ENCODE measurements at regions not wholly inside any gene's neighbourhood (a gene's known extent, or its start where the extent isn't known, plus 50 kb on each side); places are given as distances from the start of the nearest gene placed in this dataset.

DNA sequence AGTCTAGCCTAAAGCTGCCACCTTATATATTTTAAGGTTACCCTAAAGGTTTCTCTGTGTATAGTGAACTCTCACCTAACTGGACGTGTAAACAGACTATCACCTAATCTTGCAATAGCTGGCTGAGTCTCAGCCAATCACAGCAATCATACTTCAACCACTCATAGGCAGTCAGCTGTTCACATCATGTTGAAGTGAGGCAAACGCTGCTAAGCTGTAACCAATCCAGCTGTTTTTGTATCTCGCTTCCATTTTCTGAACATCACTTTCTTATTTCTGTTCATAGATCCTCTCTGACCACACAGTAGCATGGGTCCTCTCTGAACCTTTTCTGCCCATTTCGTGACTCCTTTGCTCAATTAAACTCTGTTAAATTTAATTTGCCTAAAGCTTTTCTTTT lies 468.2 kb upstream of the POU3F3 start:
- 91 to 93% methylated on average over 3 to 4 of the region's 4 CpGs for WGBS, 2 experiments (ENCODE audit: insufficient coverage in 1 of 2, insufficient read length in 1 of 2)
- Mint-ChIP-seq H3K36me3 (ENCODE audit: low read depth) (no peaks in the 10 kb centered on the region), H3K4me1 (peaks cover 5% of the 10 kb centered on the region)

DNA sequence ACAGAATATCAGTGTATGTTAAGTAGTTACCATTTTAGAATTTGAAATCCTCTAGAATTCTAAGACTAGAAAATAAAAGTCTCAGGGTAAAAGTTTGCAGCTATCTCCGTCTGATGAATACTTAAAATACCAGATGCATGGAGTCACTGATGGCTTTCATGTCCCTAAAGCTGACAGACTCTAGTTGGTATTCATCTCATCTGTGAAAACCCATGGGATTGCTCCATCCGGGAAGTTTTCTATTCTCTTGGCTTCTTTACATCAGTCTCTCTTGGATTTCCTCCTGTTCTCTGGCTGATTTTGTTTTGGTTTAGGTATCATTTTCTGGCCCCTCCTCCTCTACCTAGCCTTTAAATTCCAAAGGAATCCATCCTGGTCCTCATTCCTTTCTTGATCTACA lies 465.6 kb upstream of the POU3F3 start:
- DNase-seq = no peak
- no peaks in the 10 kb centered on the region for H3K4me1 ChIP-seq (ENCODE audit: control insufficient read depth, insufficient read depth, low read length)
- 67 to 73% methylated on average over 1 to 2 of the region's 2 CpGs for WGBS, 2 experiments (ENCODE audit: insufficient coverage in 1 of 2, insufficient read length in 1 of 2)
- TF ChIP-seq, protein P1, sequence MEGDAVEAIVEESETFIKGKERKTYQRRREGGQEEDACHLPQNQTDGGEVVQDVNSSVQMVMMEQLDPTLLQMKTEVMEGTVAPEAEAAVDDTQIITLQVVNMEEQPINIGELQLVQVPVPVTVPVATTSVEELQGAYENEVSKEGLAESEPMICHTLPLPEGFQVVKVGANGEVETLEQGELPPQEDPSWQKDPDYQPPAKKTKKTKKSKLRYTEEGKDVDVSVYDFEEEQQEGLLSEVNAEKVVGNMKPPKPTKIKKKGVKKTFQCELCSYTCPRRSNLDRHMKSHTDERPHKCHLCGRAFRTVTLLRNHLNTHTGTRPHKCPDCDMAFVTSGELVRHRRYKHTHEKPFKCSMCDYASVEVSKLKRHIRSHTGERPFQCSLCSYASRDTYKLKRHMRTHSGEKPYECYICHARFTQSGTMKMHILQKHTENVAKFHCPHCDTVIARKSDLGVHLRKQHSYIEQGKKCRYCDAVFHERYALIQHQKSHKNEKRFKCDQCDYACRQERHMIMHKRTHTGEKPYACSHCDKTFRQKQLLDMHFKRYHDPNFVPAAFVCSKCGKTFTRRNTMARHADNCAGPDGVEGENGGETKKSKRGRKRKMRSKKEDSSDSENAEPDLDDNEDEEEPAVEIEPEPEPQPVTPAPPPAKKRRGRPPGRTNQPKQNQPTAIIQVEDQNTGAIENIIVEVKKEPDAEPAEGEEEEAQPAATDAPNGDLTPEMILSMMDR (conservative IDR thresholded peaks at IDR 0.05) = no peak
- Mint-ChIP-seq H3K9me3 (peaks cover 3% of the 10 kb centered on the region), H3K36me3 (ENCODE audit: low read depth) (no peaks in the 10 kb centered on the region), H3K4me1 (peaks cover 5% of the 10 kb centered on the region), H3K27ac (no peak overlapping the region), H3K4me3 (no peak overlapping the region), H3K27me3 (ENCODE audit: insufficient read depth) (no peaks in the 10 kb centered on the region)
- H3K9ac ChIP-seq (ENCODE audit: extremely low read depth, low read length, poor library complexity, severe bottlenecking) = no peak overlapping the region
- H3K27me3 ChIP-seq (ENCODE audit: control insufficient read depth, insufficient read depth, low read length, poor library complexity, severe bottlenecking) = no peaks in the 10 kb centered on the region
- no peaks in the 10 kb centered on the region for H3K36me3 ChIP-seq (ENCODE audit: control insufficient read depth, insufficient read depth, low read length)
- H3K4me3 ChIP-seq (ENCODE audit: low read length) = no peak overlapping the region
- no peaks in the 10 kb centered on the region for H3K9me3 ChIP-seq (ENCODE audit: control insufficient read depth, low read length)
- no peak overlapping the region for H3K27ac ChIP-seq (ENCODE audit: low read depth, low read length)

More for the DNA sequence above, 468.2 kb upstream of the POU3F3 start:
- Histone ChIP-seq H3K27me3 (ENCODE audit: control insufficient read depth, insufficient read depth, low read length, poor library complexity, severe bottlenecking) (no peaks in the 10 kb centered on the region), H3K4me1 (ENCODE audit: control insufficient read depth, insufficient read depth, low read length) (no peaks in the 10 kb centered on the region), H3K27ac (ENCODE audit: low read depth, low read length) (no peak overlapping the region), H3K9ac (ENCODE audit: extremely low read depth, low read length, poor library complexity, severe bottlenecking) (no peak overlapping the region), H3K9me3 (ENCODE audit: control insufficient read depth, low read length) (no peaks in the 10 kb centered on the region), H3K36me3 (ENCODE audit: control insufficient read depth, insufficient read depth, low read length) (no peaks in the 10 kb centered on the region), H3K4me3 (ENCODE audit: low read length) (no peak overlapping the region)
- Mint-ChIP-seq H3K9me3 (peaks cover 3% of the 10 kb centered on the region), H3K27ac (no peak overlapping the region), H3K27me3 (ENCODE audit: insufficient read depth) (no peaks in the 10 kb centered on the region), H3K4me3 (no peak overlapping the region)
- TF ChIP-seq, protein P1 (conservative IDR thresholded peaks at IDR 0.05) = no peak
- DNase-seq = no peak

DNA sequence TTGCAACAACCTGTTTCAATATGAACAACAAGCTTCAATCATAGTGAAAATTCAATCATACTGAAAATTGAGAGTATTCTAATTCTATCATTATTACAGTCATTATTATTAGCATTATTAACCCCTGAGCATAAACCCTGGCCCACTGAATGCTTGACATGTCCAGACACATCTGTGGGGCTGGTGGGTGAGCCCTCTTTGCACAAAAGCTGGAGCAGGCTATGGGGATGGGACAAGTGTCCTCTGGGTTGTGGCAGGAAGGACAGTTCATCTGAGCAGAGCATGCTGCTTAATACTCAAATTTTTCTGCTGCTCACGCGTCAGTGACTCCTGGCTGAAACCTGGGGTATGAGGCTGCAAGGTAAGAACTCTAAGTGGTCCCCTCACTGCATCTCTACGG lies 451.1 kb upstream of the POU3F3 start:
- H3K9me3 Mint-ChIP-seq = no peaks in the 10 kb centered on the region
- TF ChIP-seq, protein P1 (conservative IDR thresholded peaks at IDR 0.05) = no peak
- H3K27ac ChIP-seq (ENCODE audit: low read depth, low read length) = no peak overlapping the region
- H3K36me3 ChIP-seq (ENCODE audit: control insufficient read depth, insufficient read depth, low read length) = no peaks in the 10 kb centered on the region
- H3K9me3 ChIP-seq (ENCODE audit: control insufficient read depth, low read length) = no peaks in the 10 kb centered on the region
- no peak overlapping the region for H3K9ac ChIP-seq (ENCODE audit: extremely low read depth, low read length, poor library complexity, severe bottlenecking)
- H3K36me3 Mint-ChIP-seq (ENCODE audit: low read depth) = no peaks in the 10 kb centered on the region
- no peaks in the 10 kb centered on the region for H3K4me1 Mint-ChIP-seq
- 80 to 94% methylated on average over 1 to 3 of the region's 3 CpGs for WGBS, 2 experiments (ENCODE audit: insufficient coverage in 1 of 2, insufficient read length in 1 of 2)
- H3K4me3 Mint-ChIP-seq = no peak overlapping the region
- DNase-seq = no peak
- H3K27ac Mint-ChIP-seq = no peak overlapping the region
- H3K4me1 ChIP-seq (ENCODE audit: control insufficient read depth, insufficient read depth, low read length) = no peaks in the 10 kb centered on the region
- H3K4me3 ChIP-seq (ENCODE audit: low read length) = no peak overlapping the region
- no peaks in the 10 kb centered on the region for H3K27me3 ChIP-seq (ENCODE audit: control insufficient read depth, insufficient read depth, low read length, poor library complexity, severe bottlenecking)
- H3K27me3 Mint-ChIP-seq (ENCODE audit: insufficient read depth) = no peaks in the 10 kb centered on the region
